ENCODE measurements at regions not wholly inside any gene's neighbourhood (a gene's known extent, or its start where the extent isn't known, plus 50 kb on each side); places are given as distances from the start of the nearest gene placed in this dataset.
"Not testable (repeated sequence)": the region's sequence is repeated elsewhere in the genome, so short reads cannot be mapped to it uniquely, and the experiment has no call there.

GRCh38 chr9:99670886-99671285, 150.8 kb upstream of the NR4A3 start:
- not testable (repeated sequence) for H3K36me3 ChIP-seq (ENCODE audit: control insufficient read depth, insufficient read depth, low read length); H3K9me3 ChIP-seq (ENCODE audit: control insufficient read depth, low read depth, low read length); H3K4me3 ChIP-seq (ENCODE audit: low read length); H3K27me3 ChIP-seq (ENCODE audit: control insufficient read depth, insufficient read depth, low read length); DNase-seq; H3K4me1 ChIP-seq (ENCODE audit: control insufficient read depth, insufficient read depth, low read length); H3K27ac ChIP-seq (ENCODE audit: low read length)
- WGBS (ENCODE audit: insufficient coverage, low lambda C conversion rate), result 80% methylated on average over 5 of the region's 7 CpGs

GRCh38 chr9:99677281-99677680, 144.4 kb upstream of the NR4A3 start:
- H3K9me3 ChIP-seq (ENCODE audit: control insufficient read depth, low read depth, low read length), result no peaks in the 10 kb centered on the region
- H3K27ac ChIP-seq (ENCODE audit: low read length), result no peak overlapping the region
- no peaks in the 10 kb centered on the region for H3K4me1 ChIP-seq (ENCODE audit: control insufficient read depth, insufficient read depth, low read length)
- DNase-seq, result no peak
- WGBS (ENCODE audit: insufficient coverage, low lambda C conversion rate), result no CpG with 5 or more reads among the region's 1 CpG
- H3K4me3 ChIP-seq (ENCODE audit: low read length), result no peak overlapping the region
- no peaks in the 10 kb centered on the region for H3K36me3 ChIP-seq (ENCODE audit: control insufficient read depth, insufficient read depth, low read length)
- H3K27me3 ChIP-seq (ENCODE audit: control insufficient read depth, insufficient read depth, low read length), result no peaks in the 10 kb centered on the region

- Histone ChIP-seq H3K36me3 (ENCODE audit: control insufficient read depth, insufficient read depth, low read length) (no peaks in the 10 kb centered on the region), H3K4me1 (ENCODE audit: control insufficient read depth, insufficient read depth, low read length) (no peaks in the 10 kb centered on the region), H3K9me3 (ENCODE audit: control insufficient read depth, low read depth, low read length) (no peaks in the 10 kb centered on the region), H3K4me3 (ENCODE audit: low read length) (no peak overlapping the region), H3K27me3 (ENCODE audit: control insufficient read depth, insufficient read depth, low read length) (no peaks in the 10 kb centered on the region), H3K27ac (ENCODE audit: low read length) (no peak overlapping the region)
- DNase-seq, result no peak
Observed at GRCh38 chr9:99678566-99678965, 143.1 kb upstream of the NR4A3 start.

GRCh38 chr9:99680191-99680590, 141.5 kb upstream of the NR4A3 start:
- Histone ChIP-seq H3K27ac (ENCODE audit: low read length) (no peak overlapping the region), H3K9me3 (ENCODE audit: control insufficient read depth, low read depth, low read length) (no peaks in the 10 kb centered on the region), H3K4me1 (ENCODE audit: control insufficient read depth, insufficient read depth, low read length) (no peaks in the 10 kb centered on the region), H3K36me3 (ENCODE audit: control insufficient read depth, insufficient read depth, low read length) (no peaks in the 10 kb centered on the region), H3K4me3 (ENCODE audit: low read length) (no peak overlapping the region), H3K27me3 (ENCODE audit: control insufficient read depth, insufficient read depth, low read length) (no peaks in the 10 kb centered on the region)
- no peak for DNase-seq
- no CpG with 5 or more reads among the region's 1 CpG for WGBS (ENCODE audit: insufficient coverage, low lambda C conversion rate)

GRCh38 chr9:99681113-99681512, 140.6 kb upstream of the NR4A3 start:
- peak; percentile 18 to 56 for DNase-seq
- Histone ChIP-seq H3K27ac (ENCODE audit: low read length) (no peak overlapping the region), H3K4me1 (ENCODE audit: control insufficient read depth, insufficient read depth, low read length) (no peaks in the 10 kb centered on the region), H3K9me3 (ENCODE audit: control insufficient read depth, low read depth, low read length) (no peaks in the 10 kb centered on the region), H3K36me3 (ENCODE audit: control insufficient read depth, insufficient read depth, low read length) (no peaks in the 10 kb centered on the region), H3K27me3 (ENCODE audit: control insufficient read depth, insufficient read depth, low read length) (no peaks in the 10 kb centered on the region), H3K4me3 (ENCODE audit: low read length) (no peak overlapping the region)

- no peak for DNase-seq
- Histone ChIP-seq H3K4me1 (ENCODE audit: control insufficient read depth, insufficient read depth, low read length) (no peaks in the 10 kb centered on the region), H3K27me3 (ENCODE audit: control insufficient read depth, insufficient read depth, low read length) (no peaks in the 10 kb centered on the region), H3K4me3 (ENCODE audit: low read length) (no peak overlapping the region), H3K27ac (ENCODE audit: low read length) (no peak overlapping the region), H3K9me3 (ENCODE audit: control insufficient read depth, low read depth, low read length) (no peaks in the 10 kb centered on the region), H3K36me3 (ENCODE audit: control insufficient read depth, insufficient read depth, low read length) (no peaks in the 10 kb centered on the region)
- 100% methylated on average over 1 of the region's 1 CpG for WGBS (ENCODE audit: insufficient coverage, low lambda C conversion rate)
Observed at GRCh38 chr9:99682378-99682777, 139.3 kb upstream of the NR4A3 start.

- Histone ChIP-seq H3K27me3 (ENCODE audit: control insufficient read depth, insufficient read depth, low read length) (no peaks in the 10 kb centered on the region), H3K4me1 (ENCODE audit: control insufficient read depth, insufficient read depth, low read length) (no peaks in the 10 kb centered on the region), H3K27ac (ENCODE audit: low read length) (no peak overlapping the region), H3K9me3 (ENCODE audit: control insufficient read depth, low read depth, low read length) (no peaks in the 10 kb centered on the region), H3K4me3 (ENCODE audit: low read length) (no peak overlapping the region), H3K36me3 (ENCODE audit: control insufficient read depth, insufficient read depth, low read length) (no peaks in the 10 kb centered on the region)
- WGBS (ENCODE audit: insufficient coverage, low lambda C conversion rate), result no CpG with 5 or more reads among the region's 2 CpGs
- no peak for DNase-seq
Observed at GRCh38 chr9:99682870-99683269, 138.8 kb upstream of the NR4A3 start.

GRCh38 chr9:99690573-99690972, 131.1 kb upstream of the NR4A3 start:
- no peak overlapping the region for H3K27ac ChIP-seq (ENCODE audit: low read length)
- no peak overlapping the region for H3K4me3 ChIP-seq (ENCODE audit: low read length)
- WGBS (ENCODE audit: insufficient coverage, low lambda C conversion rate), result 70% methylated on average over 2 of the region's 4 CpGs
- H3K4me1 ChIP-seq (ENCODE audit: control insufficient read depth, insufficient read depth, low read length), result no peaks in the 10 kb centered on the region
- no peaks in the 10 kb centered on the region for H3K27me3 ChIP-seq (ENCODE audit: control insufficient read depth, insufficient read depth, low read length)
- DNase-seq, result no peak
- H3K36me3 ChIP-seq (ENCODE audit: control insufficient read depth, insufficient read depth, low read length), result no peaks in the 10 kb centered on the region
- no peaks in the 10 kb centered on the region for H3K9me3 ChIP-seq (ENCODE audit: control insufficient read depth, low read depth, low read length)

GRCh38 chr9:99693888-99694287, 127.8 kb upstream of the NR4A3 start:
- no peak for DNase-seq
- Histone ChIP-seq H3K9me3 (ENCODE audit: control insufficient read depth, low read depth, low read length) (no peaks in the 10 kb centered on the region), H3K27ac (ENCODE audit: low read length) (no peak overlapping the region), H3K36me3 (ENCODE audit: control insufficient read depth, insufficient read depth, low read length) (no peaks in the 10 kb centered on the region), H3K4me1 (ENCODE audit: control insufficient read depth, insufficient read depth, low read length) (no peaks in the 10 kb centered on the region), H3K4me3 (ENCODE audit: low read length) (no peak overlapping the region), H3K27me3 (ENCODE audit: control insufficient read depth, insufficient read depth, low read length) (no peaks in the 10 kb centered on the region)
- WGBS (ENCODE audit: insufficient coverage, low lambda C conversion rate), result no CpG with 5 or more reads among the region's 3 CpGs

- H3K27me3 ChIP-seq (ENCODE audit: control insufficient read depth, insufficient read depth, low read length), result no peaks in the 10 kb centered on the region
- DNase-seq, result no peak
- no peaks in the 10 kb centered on the region for H3K4me1 ChIP-seq (ENCODE audit: control insufficient read depth, insufficient read depth, low read length)
- H3K36me3 ChIP-seq (ENCODE audit: control insufficient read depth, insufficient read depth, low read length), result no peaks in the 10 kb centered on the region
- H3K27ac ChIP-seq (ENCODE audit: low read length), result no peak overlapping the region
- whole genome bisulfite sequencing (ENCODE audit: insufficient coverage, low lambda C conversion rate), result 100% methylated on average over 1 of the region's 1 CpG
- H3K4me3 ChIP-seq (ENCODE audit: low read length), result no peak overlapping the region
- no peaks in the 10 kb centered on the region for H3K9me3 ChIP-seq (ENCODE audit: control insufficient read depth, low read depth, low read length)
Observed at GRCh38 chr9:99694393-99694792, 127.3 kb upstream of the NR4A3 start.

- Histone ChIP-seq H3K36me3 (ENCODE audit: control insufficient read depth, insufficient read depth, low read length) (no peaks in the 10 kb centered on the region), H3K27ac (ENCODE audit: low read length) (no peak overlapping the region), H3K4me3 (ENCODE audit: low read length) (no peak overlapping the region), H3K27me3 (ENCODE audit: control insufficient read depth, insufficient read depth, low read length) (no peaks in the 10 kb centered on the region), H3K4me1 (ENCODE audit: control insufficient read depth, insufficient read depth, low read length) (no peaks in the 10 kb centered on the region), H3K9me3 (ENCODE audit: control insufficient read depth, low read depth, low read length) (no peaks in the 10 kb centered on the region)
- DNase-seq, result no peak
- no CpG with 5 or more reads among the region's 3 CpGs for WGBS (ENCODE audit: insufficient coverage, low lambda C conversion rate)
Observed at GRCh38 chr9:99699396-99699795, 122.3 kb upstream of the NR4A3 start.
